SU-DHL-6 (cell line): ENCODE measurements at regions not wholly inside any gene's neighbourhood (a gene's known extent, or its start where the extent isn't known, plus 50 kb on each side); places are given as distances from the start of the nearest gene placed in this dataset.

ENCODE experiments used
- H2AFZ ChIP-seq: fragments of 200-600 bp; sonication (generic); 2 replicates; pipeline ENCODE4 v1.6.1; 2014; ENCODE audit warnings: low read depth, mild to moderate bottlenecking, moderate library complexity, mixed read lengths, antibody characterized with exemption, low read length; ENCODE audit not compliant: severe bottlenecking
- H3F3A ChIP-seq: fragments of 200-600 bp; shearing (Covaris generic); 2 replicates; pipeline ENCODE4 v1.6.0; 2016; ENCODE audit warnings: antibody characterized with exemption, mild to moderate bottlenecking; ENCODE audit not compliant: insufficient read depth
- H3K27ac ChIP-seq: fragments of 200-600 bp; sonication (generic); 2 replicates; pipeline ENCODE4 v1.5.1; 2016; ENCODE audit warnings: low read depth, mild to moderate bottlenecking, low read length, moderate library complexity, mixed read lengths
- H3K27me3 ChIP-seq: fragments of 200-600 bp; sonication (generic), shearing (Covaris generic); 2 replicates; pipeline ENCODE4 v1.6.0; 2014; ENCODE audit warnings: mild to moderate bottlenecking, low read length
- H3K36me3 ChIP-seq: fragments of 200-600 bp; sonication (generic); 2 replicates; pipeline ENCODE4 v1.6.1; 2014; ENCODE audit warnings: mild to moderate bottlenecking, low read length, mixed read lengths
- H3K4me2 ChIP-seq: fragments of 300-600, 200-600 bp; shearing (Covaris generic), sonication (generic); 2 replicates; pipeline ENCODE4 v1.6.0; 2014; ENCODE audit warnings: low read length, low read depth, mild to moderate bottlenecking; ENCODE audit not compliant: poor library complexity, severe bottlenecking
- H3K4me3 ChIP-seq: fragments of 200-600 bp; sonication (generic); 2 replicates; pipeline ENCODE4 v1.5.1; 2014; ENCODE audit warnings: antibody characterized with exemption, low read length, mild to moderate bottlenecking, mixed read lengths; ENCODE audit not compliant: insufficient read depth, poor library complexity, severe bottlenecking
- H3K79me2 ChIP-seq: fragments of 200-600 bp; sonication (generic); 2 replicates; pipeline ENCODE4 v1.6.1; 2014; ENCODE audit warnings: mild to moderate bottlenecking, low read length, moderate library complexity; ENCODE audit not compliant: insufficient read depth
- H3K9ac ChIP-seq: fragments of 200-600 bp; sonication (generic); 2 replicates; pipeline ENCODE4 v1.7.0; 2014; ENCODE audit warnings: mild to moderate bottlenecking, low read length
- H3K9me2 ChIP-seq: fragments of 200-600 bp; sonication (generic); replicated peaks from 2 replicates; pipeline ENCODE4 v1.6.1; 2014; ENCODE audit warnings: low read length; ENCODE audit not compliant: insufficient read depth
- H3K9me3 ChIP-seq: fragments of 200-600 bp; sonication (generic); 2 replicates; pipeline ENCODE4 v1.6.1; 2014; ENCODE audit warnings: low read length, mixed read lengths; ENCODE audit not compliant: insufficient read depth
- H4K20me1 ChIP-seq: fragments of 200-600 bp; sonication (generic); 2 replicates; pipeline ENCODE4 v1.6.1; 2014; ENCODE audit warnings: low read depth, mild to moderate bottlenecking, antibody characterized with exemption, low read length, moderate library complexity, mixed read lengths
- EZH2phosphoT487 ChIP-seq: fragments of 200-600 bp; sonication (generic), shearing (Covaris generic); conservative IDR thresholded peaks from 2 replicates; pipeline ENCODE4 v1.6.1; 2018; ENCODE audit warnings: mild to moderate bottlenecking, antibody characterized with exemption, low read length, moderate library complexity, mixed read lengths
- TF ChIP-seq, protein P1 (sequence below): fragments of 200-600 bp; sonication (generic); IDR thresholded peaks from one replicate; pipeline ENCODE4 v1.5.1; 2017; ENCODE audit warnings: antibody characterized with exemption, mild to moderate bottlenecking, low read length, moderate library complexity; ENCODE audit not compliant: insufficient read depth, poor library complexity, severe bottlenecking

DNA sequence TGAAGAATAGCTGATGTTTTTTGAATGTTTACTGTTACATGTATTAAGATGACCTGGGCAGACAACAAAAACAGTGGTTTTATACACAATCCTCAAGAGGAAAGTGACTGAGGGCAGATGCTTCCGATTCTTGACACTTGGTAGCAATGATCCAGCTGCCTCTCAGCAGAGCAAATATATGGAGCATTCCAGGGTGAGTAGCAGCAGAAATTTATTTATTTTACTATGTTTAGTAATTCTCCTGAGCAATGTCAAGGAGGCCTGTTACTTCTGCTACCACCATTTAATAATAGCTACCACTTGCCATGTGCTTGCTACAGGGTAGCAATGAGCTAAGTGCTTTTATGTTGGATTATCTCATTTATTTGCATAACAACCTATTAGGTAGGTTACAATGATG lies 69.1 kb upstream of the NR3C1 start:
- no peak for TF ChIP-seq EZH2phosphoT487
- H2AFZ ChIP-seq, result no peak overlapping the region
- H3K4me3 ChIP-seq, result no peak overlapping the region
- H3K9me2 ChIP-seq, result no peaks in the 10 kb centered on the region
- H4K20me1 ChIP-seq, result no peaks in the 10 kb centered on the region
- no peaks in the 10 kb centered on the region for H3K27me3 ChIP-seq
- no peaks in the 10 kb centered on the region for H3K79me2 ChIP-seq
- no peaks in the 10 kb centered on the region for H3F3A ChIP-seq
- no peaks in the 10 kb centered on the region for H3K9me3 ChIP-seq
- H3K4me2 ChIP-seq, result no peak overlapping the region
- no peaks in the 10 kb centered on the region for H3K36me3 ChIP-seq
- no peak overlapping the region for H3K9ac ChIP-seq
- H3K27ac ChIP-seq, result no peak overlapping the region

DNA sequence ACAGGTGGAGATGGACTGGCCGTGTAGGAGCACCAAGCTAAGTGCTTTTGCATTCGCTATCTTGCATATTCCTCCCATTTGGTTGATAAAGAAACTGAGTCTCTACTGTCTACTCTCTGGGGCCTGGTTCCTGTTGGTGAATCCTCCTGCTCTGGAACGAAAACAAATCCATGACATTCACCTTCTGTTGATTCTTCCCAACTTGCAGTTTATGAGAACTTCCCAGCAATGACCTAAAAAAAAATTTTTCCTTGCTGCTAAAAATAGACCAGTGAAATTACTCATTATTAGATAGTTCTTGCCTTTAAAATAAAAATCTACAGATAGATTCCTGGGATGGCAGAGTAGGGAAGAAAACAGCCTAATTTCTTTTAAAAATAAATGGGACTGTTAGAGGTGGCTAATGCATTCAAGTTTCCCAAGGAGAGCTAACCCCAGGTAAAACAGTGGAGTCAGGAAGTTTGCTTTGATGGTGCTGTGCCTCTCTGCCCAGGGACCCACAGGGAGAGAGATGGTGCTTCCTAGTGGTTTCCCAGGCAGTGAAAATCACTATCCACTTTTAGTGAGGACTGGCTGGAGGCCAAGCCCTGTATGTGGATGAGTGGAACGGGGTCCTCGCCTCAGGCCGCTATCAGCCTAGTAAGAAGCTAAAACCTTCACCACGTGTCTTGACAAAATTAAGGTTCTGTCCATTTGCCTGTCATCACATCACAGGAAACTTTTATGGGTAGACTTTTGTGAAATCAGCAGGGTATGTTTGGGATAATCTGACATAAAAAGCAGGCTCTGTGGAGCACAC lies 68.4 kb upstream of the NR3C1 start:
- no peaks in the 10 kb centered on the region for H3K9me2 ChIP-seq
- no peak overlapping the region for H2AFZ ChIP-seq
- no peaks in the 10 kb centered on the region for H3K27me3 ChIP-seq
- no peaks in the 10 kb centered on the region for H4K20me1 ChIP-seq
- 0 out of 2 replicates have a peak, but pooled peaks cover 3% of the 10 kb centered on the region for H3K36me3 ChIP-seq
- no peak overlapping the region for H3K9ac ChIP-seq
- TF ChIP-seq EZH2phosphoT487, result no peak
- TF ChIP-seq, protein P1, sequence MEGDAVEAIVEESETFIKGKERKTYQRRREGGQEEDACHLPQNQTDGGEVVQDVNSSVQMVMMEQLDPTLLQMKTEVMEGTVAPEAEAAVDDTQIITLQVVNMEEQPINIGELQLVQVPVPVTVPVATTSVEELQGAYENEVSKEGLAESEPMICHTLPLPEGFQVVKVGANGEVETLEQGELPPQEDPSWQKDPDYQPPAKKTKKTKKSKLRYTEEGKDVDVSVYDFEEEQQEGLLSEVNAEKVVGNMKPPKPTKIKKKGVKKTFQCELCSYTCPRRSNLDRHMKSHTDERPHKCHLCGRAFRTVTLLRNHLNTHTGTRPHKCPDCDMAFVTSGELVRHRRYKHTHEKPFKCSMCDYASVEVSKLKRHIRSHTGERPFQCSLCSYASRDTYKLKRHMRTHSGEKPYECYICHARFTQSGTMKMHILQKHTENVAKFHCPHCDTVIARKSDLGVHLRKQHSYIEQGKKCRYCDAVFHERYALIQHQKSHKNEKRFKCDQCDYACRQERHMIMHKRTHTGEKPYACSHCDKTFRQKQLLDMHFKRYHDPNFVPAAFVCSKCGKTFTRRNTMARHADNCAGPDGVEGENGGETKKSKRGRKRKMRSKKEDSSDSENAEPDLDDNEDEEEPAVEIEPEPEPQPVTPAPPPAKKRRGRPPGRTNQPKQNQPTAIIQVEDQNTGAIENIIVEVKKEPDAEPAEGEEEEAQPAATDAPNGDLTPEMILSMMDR, result no peak
- no peaks in the 10 kb centered on the region for H3K79me2 ChIP-seq
- no peak overlapping the region for H3K4me2 ChIP-seq
- no peak overlapping the region for H3K27ac ChIP-seq
- no peaks in the 10 kb centered on the region for H3F3A ChIP-seq
- H3K4me3 ChIP-seq, result no peak overlapping the region
- H3K9me3 ChIP-seq, result no peaks in the 10 kb centered on the region

DNA sequence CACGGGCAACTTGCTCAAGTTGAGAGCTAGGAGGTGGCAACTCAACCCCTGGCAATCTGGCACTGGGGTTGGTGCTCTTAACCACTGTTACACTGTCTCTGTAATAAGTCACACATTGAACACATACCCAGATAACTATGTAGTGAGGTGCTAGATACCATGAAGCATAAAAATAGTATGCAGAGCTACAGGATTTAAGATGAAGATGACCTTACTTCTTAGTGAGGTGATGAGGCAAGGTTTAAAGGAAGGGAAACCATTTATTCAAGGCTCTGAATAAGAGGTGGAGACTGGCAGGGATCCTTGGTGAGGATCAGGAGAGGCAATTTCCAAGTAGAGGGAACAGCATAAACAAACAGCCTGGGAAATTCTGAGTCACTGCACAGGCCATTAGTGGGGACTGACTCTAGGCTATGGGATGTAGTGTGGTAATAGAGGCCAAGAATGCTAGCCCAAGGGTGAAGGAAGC lies 67.6 kb upstream of the NR3C1 start:
- no peak overlapping the region for H2AFZ ChIP-seq
- no peaks in the 10 kb centered on the region for H3K9me2 ChIP-seq

More for the DNA sequence above, 67.6 kb upstream of the NR3C1 start:
- 0 out of 2 replicates have a peak, but pooled peaks cover 3% of the 10 kb centered on the region for H3K36me3 ChIP-seq
- H3K9ac ChIP-seq, result no peak overlapping the region
- H3K27ac ChIP-seq, result no peak overlapping the region
- no peaks in the 10 kb centered on the region for H3K9me3 ChIP-seq
- H3K4me3 ChIP-seq, result no peak overlapping the region
- no peaks in the 10 kb centered on the region for H4K20me1 ChIP-seq
- H3K79me2 ChIP-seq, result no peaks in the 10 kb centered on the region
- H3K4me2 ChIP-seq, result no peak overlapping the region
- no peaks in the 10 kb centered on the region for H3F3A ChIP-seq
- H3K27me3 ChIP-seq, result no peaks in the 10 kb centered on the region
- TF ChIP-seq, protein P1, result no peak
- TF ChIP-seq EZH2phosphoT487, result no peak
